Mucosa of descending colon (tissue), 3 donors: ENCODE measurements at regions not wholly inside any gene's neighbourhood (a gene's known extent, or its start where the extent isn't known, plus 50 kb on each side); places are given as distances from the start of the nearest gene placed in this dataset.

ENCODE experiments used
- ATAC-seq: fragments of 200-7000 bp; cut with Tn5 transposase; one replicate; pipeline ENCODE4 v1.9.1; 2020; ENCODE audit warnings: mild to moderate bottlenecking, moderate library complexity
- DNase-seq, 3 donors: peaks; one replicate each; pipeline ENCODE4 v3.0.0-alpha.2; 2020
- H3K36me3 ChIP-seq: fragments of 200-600 bp; one replicate; pipeline ENCODE4 v1.8.0; 2021; ENCODE audit warnings: low read depth, mild to moderate bottlenecking
- H3K4me1 ChIP-seq: fragments of 200-600 bp; one replicate; pipeline ENCODE4 v1.8.0; 2021; ENCODE audit warnings: low read depth, mild to moderate bottlenecking
- H3K4me3 ChIP-seq: fragments of 200-600 bp; one replicate; pipeline ENCODE4 v1.8.0; 2021; ENCODE audit warnings: mild to moderate bottlenecking
- H3K9me3 ChIP-seq: fragments of 200-600 bp; one replicate; pipeline ENCODE4 v1.8.0; 2021; ENCODE audit warnings: mild to moderate bottlenecking
- CTCF ChIP-seq: fragments of 200-600 bp; IDR thresholded peaks from one replicate; pipeline ENCODE4 v1.8.0; 2022; ENCODE audit warnings: antibody characterized with exemption, mild to moderate bottlenecking
- intact Hi-C, 2 donors: fragments of 100-400 bp; cut with DNase I in 1 of 2; cut with micrococcal nuclease in 1 of 2; formaldehyde crosslinking; loops; one replicate each; pipeline versions ENCODE4 v1.11.0 to v1.11.1; 2022; cut with DNase I, micrococcal nuclease
- donor health status: DM: no; HTN: no; CAD: no; lungs with moderate emphysema.
- donor health status: DM: no; HTN: no; CAD: no.
- donor health status: DM: no; HTN: yes; CAD: no.

GRCh38 chr20:6482486-6482885 is 285.0 kb upstream of the BMP2 start:
- Histone ChIP-seq H3K4me1 (no peaks in the 10 kb centered on the region), H3K36me3 (no peaks in the 10 kb centered on the region), H3K9me3 (no peaks in the 10 kb centered on the region), H3K4me3 (no peak overlapping the region)
- ATAC-seq (no peak), DNase-seq (no peak)
- intact Hi-C loops = no loop called here
- no peak for TF ChIP-seq CTCF

GRCh38 chr20:6480328-6481200 is 286.9 kb upstream of the BMP2 start:
- Histone ChIP-seq H3K4me1 (no peaks in the 10 kb centered on the region), H3K9me3 (no peaks in the 10 kb centered on the region), H3K36me3 (no peaks in the 10 kb centered on the region), H3K4me3 (no peak overlapping the region)
- no peak for TF ChIP-seq CTCF
- intact Hi-C loops = no loop called here
- DNase-seq = peak in 1 of 3 donors; percentile 3
- peak; percentile 35 for ATAC-seq

- no peaks in the 10 kb centered on the region for H3K4me1 ChIP-seq
- no peak overlapping the region for H3K4me3 ChIP-seq
- ATAC-seq (no peak), DNase-seq (no peak)
- H3K36me3 ChIP-seq = no peaks in the 10 kb centered on the region
- intact Hi-C loops = no loop called here
- no peak for TF ChIP-seq CTCF
- H3K9me3 ChIP-seq = no peaks in the 10 kb centered on the region
Observed at GRCh38 chr20:6473197-6473596, 294.3 kb upstream of the BMP2 start.

- ATAC-seq (no peak), DNase-seq (no peak)
- H3K36me3 ChIP-seq = no peaks in the 10 kb centered on the region
- intact Hi-C loops = no loop called here
- H3K9me3 ChIP-seq = no peaks in the 10 kb centered on the region
- H3K4me1 ChIP-seq = no peaks in the 10 kb centered on the region
- no peak overlapping the region for H3K4me3 ChIP-seq
- no peak for TF ChIP-seq CTCF
Observed at GRCh38 chr20:6471871-6472270, 295.6 kb upstream of the BMP2 start.

- no peak for DNase-seq
- H3K9me3 ChIP-seq = no peaks in the 10 kb centered on the region
- ATAC-seq = no peak
- H3K4me3 ChIP-seq = no peak overlapping the region
- intact Hi-C loops = no loop called here
- no peak for TF ChIP-seq CTCF
- H3K4me1 ChIP-seq = no peaks in the 10 kb centered on the region
- H3K36me3 ChIP-seq = no peaks in the 10 kb centered on the region
Observed at GRCh38 chr20:6471110-6471647, 296.3 kb upstream of the BMP2 start.
